Breast epithelium (tissue), 4 donors: ENCODE measurements at regions not wholly inside any gene's neighbourhood (a gene's known extent, or its start where the extent isn't known, plus 50 kb on each side); places are given as distances from the start of the nearest gene placed in this dataset.

Experiments used
- DNase-seq, 2 donors: peaks; one replicate each; pipeline ENCODE4 v3.0.0-alpha.2; 2019; ENCODE audit warnings: low spot score in 2 of 2
- H3K27ac ChIP-seq, 2 donors: fragments of 200-600 bp; sonication (generic) in 1 of 2; one replicate each; pipeline ENCODE4 v1.5.1; 2016 to 2019; ENCODE audit warnings: mild to moderate bottlenecking in 1 of 2
- H3K27me3 ChIP-seq, 2 donors: fragments of 200-600 bp; sonication (generic) in 1 of 2; one replicate each; pipeline versions ENCODE4 v1.5.1 to v1.6.0; 2017 to 2019; ENCODE audit warnings: control low read depth in 1 of 2, mild to moderate bottlenecking in 1 of 2
- H3K36me3 ChIP-seq: fragments of 200-600 bp; one replicate; pipeline ENCODE4 v1.5.1; 2019
- H3K4me1 ChIP-seq, 2 donors: fragments of 200-600 bp; sonication (generic); one replicate each; pipeline ENCODE4 v1.5.1; 2016 to 2019; ENCODE audit warnings: control low read depth in 1 of 2
- H3K4me3 ChIP-seq, 3 donors: fragments of 200-600 bp; sonication (generic); 1 replicate in 2 of 3; 2 replicates in 1 of 3; pipeline ENCODE4 v1.5.1; 2016 to 2019; ENCODE audit warnings: mild to moderate bottlenecking in 3 of 3, moderate library complexity in 2 of 3
- H3K9me3 ChIP-seq, 2 donors: fragments of 200-600 bp; sonication (generic) in 1 of 2; one replicate each; pipeline ENCODE4 v1.5.1; 2016 to 2019; ENCODE audit warnings: control low read depth in 1 of 2
- CTCF ChIP-seq, 3 donors: fragments of 450-650 bp; IDR thresholded peaks; one replicate each; pipeline ENCODE4 v1.5.1; 2016 to 2017; ENCODE audit warnings: antibody characterized with exemption in 3 of 3, mild to moderate bottlenecking in 3 of 3, moderate library complexity in 3 of 3
- POLR2A ChIP-seq: fragments of 450-650 bp; IDR thresholded peaks from one replicate; pipeline ENCODE4 v1.6.1; 2016; ENCODE audit warnings: antibody characterized with exemption, mild to moderate bottlenecking, moderate library complexity
- POLR2AphosphoS5 ChIP-seq, 3 donors: sonication (generic); formaldehyde crosslinking; IDR thresholded peaks; one replicate each; pipeline ENCODE4 v1.6.1; 2017; ENCODE audit warnings: antibody characterized with exemption in 3 of 3
- intact Hi-C: fragments of 100-400 bp; cut with DNase I; formaldehyde crosslinking; loops from one replicate; pipeline ENCODE4 v1.15.1; 2023; ENCODE audit warnings: low total_unique reads

GRCh38 chr1:84756001-84756400 is 65.7 kb upstream of the SSX2IP start:
- Histone ChIP-seq H3K4me1 (no peaks in the 10 kb centered on the region), H3K9me3 (no peaks in the 10 kb centered on the region), H3K36me3 (no peaks in the 10 kb centered on the region), H3K27me3 (no peaks in the 10 kb centered on the region), H3K4me3 (no peak overlapping the region), H3K27ac (no peak overlapping the region)
- TF ChIP-seq POLR2AphosphoS5 (IDR thresholded peaks at IDR 0.05) (no peak), POLR2A (no peak), CTCF (IDR thresholded peaks at IDR 0.05) (no peak)
- intact Hi-C loops: no loop called here
- no peak for DNase-seq

- TF ChIP-seq CTCF (IDR thresholded peaks at IDR 0.05) (no peak), POLR2A (no peak), POLR2AphosphoS5 (IDR thresholded peaks at IDR 0.05) (no peak)
- Histone ChIP-seq H3K9me3 (no peaks in the 10 kb centered on the region), H3K36me3 (no peaks in the 10 kb centered on the region), H3K27ac (no peak overlapping the region), H3K4me3 (no peak overlapping the region), H3K27me3 (no peaks in the 10 kb centered on the region), H3K4me1 (no peaks in the 10 kb centered on the region)
- no peak for DNase-seq
- intact Hi-C loops: no loop called here
These were observed 65.0 kb upstream of the SSX2IP start for GRCh38 chr1:84755216-84755615.

GRCh38 chr1:84754386-84754703 is 64.1 kb upstream of the SSX2IP start:
- DNase-seq: no peak
- Histone ChIP-seq H3K4me1 (no peaks in the 10 kb centered on the region), H3K36me3 (no peaks in the 10 kb centered on the region), H3K9me3 (no peaks in the 10 kb centered on the region), H3K4me3 (no peak overlapping the region), H3K27ac (no peak overlapping the region), H3K27me3 (no peaks in the 10 kb centered on the region)
- no peak for TF ChIP-seq CTCF (IDR thresholded peaks at IDR 0.05)
- no peak for TF ChIP-seq POLR2A
- no peak for TF ChIP-seq POLR2AphosphoS5 (IDR thresholded peaks at IDR 0.05)
- intact Hi-C loops: no loop called here

GRCh38 chr1:84753516-84754385 is 63.5 kb upstream of the SSX2IP start:
- DNase-seq: peak; percentile 42 to 81
- Histone ChIP-seq H3K27ac (no peak overlapping the region), H3K4me1 (no peaks in the 10 kb centered on the region), H3K9me3 (no peaks in the 10 kb centered on the region), H3K4me3 (no peak overlapping the region), H3K36me3 (no peaks in the 10 kb centered on the region), H3K27me3 (no peaks in the 10 kb centered on the region)
- no peak for TF ChIP-seq POLR2A
- peak; percentile 42 to 90 (median 81) for TF ChIP-seq CTCF (IDR thresholded peaks at IDR 0.05)
- intact Hi-C loops: no loop called here

GRCh38 chr1:84750110-84750730 is 60.0 kb upstream of the SSX2IP start:
- Histone ChIP-seq H3K27me3 (no peaks in the 10 kb centered on the region), H3K27ac (no peak overlapping the region), H3K4me1 (no peaks in the 10 kb centered on the region), H3K36me3 (no peaks in the 10 kb centered on the region), H3K4me3 (no peak overlapping the region), H3K9me3 (no peaks in the 10 kb centered on the region)
- TF ChIP-seq POLR2AphosphoS5 (IDR thresholded peaks at IDR 0.05) (no peak), CTCF (IDR thresholded peaks at IDR 0.05) (no peak), POLR2A (no peak)
- no peak for DNase-seq
- intact Hi-C loops: no loop called here
